Suprapubic skin (tissue), 4 donors: ENCODE measurements at regions not wholly inside any gene's neighbourhood (a gene's known extent, or its start where the extent isn't known, plus 50 kb on each side); places are given as distances from the start of the nearest gene placed in this dataset.

Experiments
- DNase-seq, 2 donors: peaks; one replicate each; pipeline ENCODE4 v3.0.0-alpha.2; 2019; ENCODE audit warnings: low spot score in 2 of 2
- H3K27ac ChIP-seq: fragments of 200-600 bp; sonication (generic); one replicate; pipeline ENCODE4 v1.5.1; 2019
- H3K27me3 ChIP-seq: fragments of 200-600 bp; sonication (generic); one replicate; pipeline ENCODE4 v1.5.1; 2019
- H3K36me3 ChIP-seq: fragments of 200-600 bp; sonication (generic); one replicate; pipeline ENCODE4 v1.5.1; 2019
- H3K4me1 ChIP-seq: fragments of 200-600 bp; sonication (generic); one replicate; pipeline ENCODE4 v1.5.1; 2019
- H3K4me3 ChIP-seq: fragments of 200-600 bp; sonication (generic); one replicate; pipeline ENCODE4 v1.5.1; 2019; ENCODE audit warnings: mild to moderate bottlenecking
- H3K9me3 ChIP-seq: fragments of 200-600 bp; sonication (generic); one replicate; pipeline ENCODE4 v1.5.1; 2019
- CTCF ChIP-seq, 2 donors: fragments of 200-600 bp in 1 of 2; fragments of 450-650 bp in 1 of 2; sonication (generic) in 1 of 2; IDR thresholded peaks; one replicate each; pipeline ENCODE4 v1.5.1; 2016 to 2019; ENCODE audit warnings: antibody characterized with exemption in 2 of 2, mild to moderate bottlenecking in 1 of 2, moderate library complexity in 1 of 2
- EP300 ChIP-seq: sonication (generic); formaldehyde crosslinking; IDR thresholded peaks from one replicate; pipeline ENCODE4 v1.6.1; 2017; ENCODE audit warnings: antibody characterized with exemption
- POLR2A ChIP-seq, 2 donors: fragments of 450-650 bp; IDR thresholded peaks; one replicate each; pipeline ENCODE4 v1.6.1; 2017; ENCODE audit warnings: antibody characterized with exemption in 2 of 2, mild to moderate bottlenecking in 2 of 2, moderate library complexity in 2 of 2
- POLR2AphosphoS5 ChIP-seq, 3 donors: sonication (generic); formaldehyde crosslinking; IDR thresholded peaks; one replicate each; pipeline ENCODE4 v1.6.1; 2017; ENCODE audit warnings: antibody characterized with exemption in 3 of 3
- WGBS: methylation state at CpG from one replicate; pipeline ENCODE4 v1.1.5; 2018; 5-methylcytosine and 5-hydroxymethylcytosine counted together

GRCh38 chr13:48853728-48854102 lies 122.0 kb upstream of the FNDC3A start:
- Histone ChIP-seq H3K4me3 (no peak overlapping the region), H3K36me3 (no peaks in the 10 kb centered on the region), H3K27ac (no peak overlapping the region), H3K27me3 (no peaks in the 10 kb centered on the region), H3K4me1 (no peaks in the 10 kb centered on the region), H3K9me3 (no peaks in the 10 kb centered on the region)
- 44% methylated on average over 5 of the region's 5 CpGs for WGBS
- TF ChIP-seq CTCF (IDR thresholded peaks at IDR 0.05) (no peak), POLR2A (IDR thresholded peaks at IDR 0.05) (no peak), POLR2AphosphoS5 (IDR thresholded peaks at IDR 0.05) (no peak), EP300 (no peak)
- DNase-seq: no peak

DNA sequence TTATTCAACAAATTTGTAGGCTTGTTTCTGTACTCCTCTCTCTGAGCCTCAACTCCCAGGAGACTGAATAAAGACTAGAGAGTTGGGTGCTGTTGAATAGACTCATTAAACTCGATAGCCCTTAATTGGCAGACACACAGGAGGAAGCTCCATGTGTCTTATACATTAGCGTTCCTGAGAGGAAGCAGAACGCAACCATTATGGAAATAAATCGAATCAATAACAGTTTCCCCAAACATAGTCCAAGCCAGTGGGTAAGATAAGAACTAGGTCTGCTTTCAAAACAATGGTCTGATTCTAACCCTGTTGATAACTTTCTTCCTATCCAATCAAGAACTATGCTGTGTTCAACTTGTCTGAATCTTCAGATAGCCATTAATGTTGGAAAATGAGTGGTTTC lies 118.1 kb upstream of the FNDC3A start:
- H3K36me3 ChIP-seq: no peaks in the 10 kb centered on the region
- 75% methylated on average over 4 of the region's 4 CpGs for WGBS
- no peak overlapping the region for H3K27ac ChIP-seq
- TF ChIP-seq EP300 (no peak), POLR2A (IDR thresholded peaks at IDR 0.05) (no peak), CTCF (IDR thresholded peaks at IDR 0.05) (no peak), POLR2AphosphoS5 (IDR thresholded peaks at IDR 0.05) (no peak)
- no peaks in the 10 kb centered on the region for H3K4me1 ChIP-seq
- no peaks in the 10 kb centered on the region for H3K9me3 ChIP-seq
- no peak overlapping the region for H3K4me3 ChIP-seq
- DNase-seq: no peak
- no peaks in the 10 kb centered on the region for H3K27me3 ChIP-seq

DNA sequence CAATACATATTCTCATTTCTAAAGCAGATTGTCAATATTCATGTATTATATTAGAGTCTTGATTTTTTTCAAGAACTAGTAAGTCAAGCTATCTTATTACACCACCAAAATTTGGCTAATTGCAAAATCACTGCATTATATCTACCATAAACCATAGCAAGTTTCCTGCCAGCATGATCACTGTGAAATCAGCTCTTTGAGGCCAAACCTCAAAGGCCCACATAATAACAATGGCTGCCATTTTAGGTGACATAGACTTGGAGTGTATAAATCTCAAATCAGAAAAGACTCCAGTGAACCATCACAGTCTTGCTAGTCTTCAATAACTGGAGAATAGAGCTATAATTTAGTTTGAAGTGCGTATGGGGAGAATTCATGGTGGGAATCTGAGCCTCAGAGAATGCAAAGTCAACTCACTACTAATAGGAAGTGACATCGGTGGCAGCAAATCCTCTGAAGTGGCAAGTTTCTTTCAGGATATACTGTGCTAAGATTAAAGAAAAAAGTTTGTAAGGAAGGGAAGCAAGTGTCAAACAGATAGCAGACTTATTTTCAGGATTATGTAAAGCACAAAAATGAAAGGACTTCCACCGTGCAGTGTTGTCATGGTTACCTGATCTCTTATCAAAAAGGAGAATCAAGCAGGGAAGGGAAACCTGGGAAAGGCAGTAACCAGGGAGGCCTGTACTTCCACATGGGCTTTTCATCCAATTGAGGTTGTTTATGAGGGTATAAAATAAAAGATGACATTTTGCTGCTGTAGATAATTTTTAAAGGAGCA lies 117.4 kb upstream of the FNDC3A start:
- Histone ChIP-seq H3K27me3 (no peaks in the 10 kb centered on the region), H3K36me3 (no peaks in the 10 kb centered on the region), H3K4me1 (no peaks in the 10 kb centered on the region), H3K9me3 (no peaks in the 10 kb centered on the region), H3K27ac (no peak overlapping the region), H3K4me3 (no peak overlapping the region)
- no peak for DNase-seq
- 57% methylated on average over 3 of the region's 3 CpGs for WGBS
- TF ChIP-seq CTCF (IDR thresholded peaks at IDR 0.05) (no peak), EP300 (no peak), POLR2AphosphoS5 (IDR thresholded peaks at IDR 0.05) (no peak), POLR2A (IDR thresholded peaks at IDR 0.05) (no peak)

DNA sequence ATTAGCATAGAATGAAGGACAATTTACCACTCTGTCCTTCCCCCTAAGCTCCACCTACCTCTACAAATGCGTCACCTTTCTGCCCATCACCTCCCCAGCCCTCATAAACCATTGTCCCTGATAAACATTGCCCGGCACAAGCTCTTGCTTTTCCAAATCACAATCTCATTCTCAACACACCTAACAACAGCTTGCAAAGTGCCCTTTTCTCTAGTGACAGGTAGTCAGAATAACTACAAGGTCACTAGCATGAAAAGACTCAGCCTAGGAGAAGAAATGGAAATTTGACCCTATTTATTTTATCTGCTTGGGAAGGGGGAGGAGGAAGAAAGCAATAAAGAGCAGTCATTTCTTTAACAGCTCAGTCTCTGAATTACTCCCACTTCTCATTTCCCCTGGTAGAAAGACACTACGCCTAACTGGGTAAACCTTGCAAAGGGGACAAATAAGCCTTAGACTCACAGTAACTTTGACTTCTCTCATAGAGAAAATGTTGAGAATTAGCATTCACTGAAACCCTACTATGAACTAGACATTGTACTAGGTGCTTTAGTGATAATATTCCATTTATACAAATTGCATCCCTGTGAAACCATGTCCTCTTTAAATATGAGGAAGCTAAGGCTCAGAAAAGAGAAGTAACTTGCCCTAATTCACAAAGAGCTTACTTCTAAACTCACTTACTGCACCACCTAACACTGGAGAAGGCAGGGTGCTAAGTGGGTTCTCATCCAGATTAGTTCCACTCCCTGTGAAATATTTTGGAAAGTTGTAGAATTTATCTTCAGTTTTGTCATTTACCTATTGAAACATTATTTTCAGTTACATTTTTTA lies 116.2 kb upstream of the FNDC3A start:
- no peaks in the 10 kb centered on the region for H3K9me3 ChIP-seq
- WGBS: 76% methylated on average over 3 of the region's 3 CpGs
- no peaks in the 10 kb centered on the region for H3K27me3 ChIP-seq
- H3K27ac ChIP-seq: no peak overlapping the region
- no peaks in the 10 kb centered on the region for H3K4me1 ChIP-seq
- H3K36me3 ChIP-seq: no peaks in the 10 kb centered on the region
- H3K4me3 ChIP-seq: no peak overlapping the region
- no peak for TF ChIP-seq EP300
- no peak for TF ChIP-seq CTCF (IDR thresholded peaks at IDR 0.05)
- DNase-seq: no peak

DNA sequence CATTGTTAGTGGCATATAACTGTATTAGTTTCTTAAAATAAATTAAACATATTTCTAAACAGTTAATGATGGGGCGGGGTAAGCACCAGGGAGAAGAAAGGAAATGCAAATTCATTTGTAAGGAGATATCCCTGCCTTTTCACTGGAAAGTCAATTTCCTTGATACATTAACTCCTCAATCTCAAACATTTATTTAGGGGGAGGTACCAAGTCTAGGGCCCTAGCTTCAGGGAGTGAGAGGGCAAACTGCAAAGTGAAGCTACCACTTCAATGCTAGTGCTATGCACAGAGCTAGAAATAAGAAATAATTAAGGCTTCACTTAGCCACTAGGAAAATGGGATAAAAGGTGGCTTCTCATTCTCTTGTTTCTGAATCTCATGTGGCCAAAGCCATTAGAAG lies 115.3 kb upstream of the FNDC3A start:
- Histone ChIP-seq H3K27me3 (no peaks in the 10 kb centered on the region), H3K9me3 (no peaks in the 10 kb centered on the region), H3K36me3 (no peaks in the 10 kb centered on the region), H3K4me3 (no peak overlapping the region), H3K27ac (no peak overlapping the region), H3K4me1 (no peaks in the 10 kb centered on the region)
- TF ChIP-seq POLR2A (IDR thresholded peaks at IDR 0.05) (no peak), CTCF (IDR thresholded peaks at IDR 0.05) (no peak), EP300 (no peak), POLR2AphosphoS5 (IDR thresholded peaks at IDR 0.05) (no peak)
- 82% methylated on average over 1 of the region's 1 CpG for WGBS
- DNase-seq: no peak
